ENCODE measurements at regions not wholly inside any gene's neighbourhood (a gene's known extent, or its start where the extent isn't known, plus 50 kb on each side); places are given as distances from the start of the nearest gene placed in this dataset.

DNA sequence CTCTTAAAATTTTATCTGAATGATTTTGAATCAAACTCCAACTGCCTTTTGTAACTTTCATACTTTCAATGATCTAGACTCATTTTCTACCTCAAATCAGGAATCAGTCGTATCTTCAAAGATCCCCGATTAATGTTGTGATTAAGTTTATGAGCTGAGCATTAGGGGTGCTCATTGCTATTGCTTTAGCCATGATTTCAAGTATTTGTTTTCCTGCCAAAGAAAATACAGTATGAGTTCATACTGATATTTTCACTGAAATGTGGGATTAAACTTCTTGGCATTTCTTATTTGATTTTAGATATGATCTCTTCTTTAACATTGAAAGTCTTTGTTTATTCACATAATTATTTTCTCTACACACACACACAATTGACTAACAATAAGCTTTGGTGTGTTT lies 785.6 kb downstream of the NTRK3 start:
- TF ChIP-seq CTCF (conservative IDR thresholded peaks at IDR 0.05; ENCODE audit: low read length): no peak
- TF ChIP-seq EZH2phosphoT487 (IDR thresholded peaks at IDR 0.05; ENCODE audit: borderline replicate concordance, low read depth, low read length): no peak

All from OCI-LY7 (cell line).